Heart right ventricle (tissue), 16 donors: ENCODE measurements at regions not wholly inside any gene's neighbourhood (a gene's known extent, or its start where the extent isn't known, plus 50 kb on each side); places are given as distances from the start of the nearest gene placed in this dataset.
A peak's percentile ranks its signal among the peaks of the same experiment; 100 is the strongest.

ENCODE experiments used
- ATAC-seq, 8 donors: fragments of 200-7000 bp; cut with Tn5 transposase; one replicate each; pipeline ENCODE4 v1.9.1; 2020; ENCODE audit warnings: mild to moderate bottlenecking in 8 of 8, moderate library complexity in 8 of 8, moderate number of reproducible peaks in 1 of 8
- DNase-seq, 2 donors: peaks; one replicate each; pipeline ENCODE4 v3.0.0-alpha.2; 2020
- H3K27ac ChIP-seq, 10 donors: fragments of 200-600 bp; sonication (generic) in 2 of 10; one replicate each; pipeline versions ENCODE4 v1.5.0 to v1.8.0; 2020 to 2022; ENCODE audit warnings: mild to moderate bottlenecking in 3 of 10
- H3K27me3 ChIP-seq, 7 donors: fragments of 200-600 bp; one replicate each; pipeline ENCODE4 v1.8.0; 2021 to 2022; ENCODE audit warnings: mild to moderate bottlenecking in 2 of 7
- H3K36me3 ChIP-seq, 9 donors: fragments of 200-600 bp; sonication (generic) in 1 of 9; one replicate each; pipeline versions ENCODE4 v1.5.0 to v1.8.0; 2020 to 2022; ENCODE audit warnings: mild to moderate bottlenecking in 2 of 9
- H3K4me1 ChIP-seq, 9 donors: fragments of 200-600 bp; sonication (generic) in 1 of 9; one replicate each; pipeline versions ENCODE4 v1.5.0 to v1.8.0; 2020 to 2022; ENCODE audit warnings: mild to moderate bottlenecking in 4 of 9
- H3K4me3 ChIP-seq, 10 donors: fragments of 200-600 bp; sonication (generic) in 2 of 10; one replicate each; pipeline versions ENCODE4 v1.5.0 to v1.8.0; 2020 to 2022; ENCODE audit warnings: mild to moderate bottlenecking in 7 of 10, moderate library complexity in 2 of 10
- H3K9me3 ChIP-seq, 11 donors: fragments of 200-600 bp in 10 of 11; sonication (generic) in 2 of 11; one replicate each; pipeline versions ENCODE4 v1.5.0 to v1.8.0; 2013 to 2022; ENCODE audit warnings: mild to moderate bottlenecking in 2 of 11, control low read depth in 1 of 11, moderate library complexity in 1 of 11
- WGBS, 2 donors: extraction: QIAGEN DNeasy Blood & Tissue Kit; methylation state at CpG; one replicate each; pipeline ENCODE4 v1.1.7; 2013; ENCODE audit warnings: inconsistent platforms in 1 of 2; 5-methylcytosine and 5-hydroxymethylcytosine counted together
- intact Hi-C, 10 donors: fragments of 100-400 bp; cut with DNase I; formaldehyde crosslinking; loops; one replicate each; pipeline versions ENCODE4 v1.11.1 to v1.14.2; 2022
- TF ChIP-seq, protein P1 (sequence below), 9 donors: fragments of 200-600 bp; sonication (generic) in 2 of 9; IDR thresholded peaks; one replicate each; pipeline versions ENCODE4 v1.5.0 to v1.8.0; 2021 to 2022; ENCODE audit warnings: antibody characterized with exemption in 9 of 9, mild to moderate bottlenecking in 5 of 9, moderate library complexity in 1 of 9
- donor health status: Arrhythmogenic right ventricular cardiomyopathy.
- donor health status: ischemic (EF 13 %, LVEDD 7.1; RV severe dilation, severe dysfunction).
- donor health status: healthy with polysubstance abuse.
- donor health status: DM: no; HTN: yes; CAD: no.
- donor health status: DM: no; HTN: no; CAD: no.
- donor health status: ischemic (EF 25% LVEDD 6.9; RV normal size, moderate dysfunction).
- donor health status: ischemic (EF 25% LVEDD 5.7; RV mildly dilated, moderate dysfunction).
- donor health status: healthy.
- donor health status: DM: yes; HTN: yes; CAD: no.
- donor health status: Ischemic cardiomyopathy.
- donor health status: ischemic (EF 35%, LVEDD 5.7; RV mildly dilated, moderate dysfunction).
- donor health status: nonischemic (EF 11% LVEDD 7.7; RV severe dilation, severe dysfunction).
- donor health status: DM: yes; HTN: yes; CAD: no.
- donor health status: PGD.
- donor health status: ischemic (EF 29% LVEDD 5.4; RV normal size, mild dysfunction).
- donor health status: nonischemic (EF 23%, LVEDD 6.1; RV moderate dilation, normal function).

DNA sequence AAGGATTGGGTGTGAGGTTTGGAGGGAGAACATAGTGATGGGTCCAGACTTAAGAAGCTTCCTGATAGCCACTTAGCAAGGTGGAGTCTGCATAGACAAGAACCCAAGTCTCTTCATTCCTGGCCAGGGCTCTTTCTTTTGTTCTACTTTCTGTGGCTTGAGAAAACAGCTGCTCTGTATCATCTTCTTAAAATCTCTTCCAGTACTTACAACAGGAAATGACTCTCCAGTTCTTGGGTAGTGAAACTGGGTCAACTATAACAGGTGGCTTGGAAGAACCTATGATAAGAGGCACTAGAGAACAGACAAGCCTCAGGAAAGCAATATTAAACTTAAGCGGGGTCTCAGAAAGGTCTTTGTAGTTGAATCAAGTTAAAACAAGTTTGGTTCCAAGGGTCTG is 148.1 kb upstream of the USP24 start:
- H3K4me1 ChIP-seq: peaks cover 0 to 23% (median 15%) of the 10 kb centered on the region in 9 donors

DNA sequence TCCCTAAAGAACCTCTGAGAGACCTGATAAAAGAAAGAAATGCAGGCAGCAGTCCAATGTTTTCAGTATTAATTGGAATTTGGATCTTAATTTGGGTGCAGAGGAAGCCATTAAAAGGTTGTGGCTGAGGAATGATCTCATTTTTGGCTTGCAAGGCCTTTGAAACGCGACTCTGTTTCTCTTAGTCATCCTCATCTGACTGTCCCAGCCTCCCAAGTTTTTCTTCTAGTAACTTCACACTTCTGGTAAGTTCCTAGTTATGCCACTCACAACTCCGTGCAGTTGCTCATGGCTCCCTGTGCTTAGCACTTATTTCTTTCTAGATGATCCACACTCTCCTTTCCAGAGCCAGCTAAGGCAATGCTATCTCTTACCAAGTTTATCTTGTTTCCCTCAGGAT is 147.4 kb upstream of the USP24 start:
- DNase-seq: no peak
- peak overlapping the region in 9 of 10 donors; percentile 4 to 67 (median 56) for H3K27ac ChIP-seq
- intact Hi-C loops: no loop called here

More for the DNA sequence above, 148.1 kb upstream of the USP24 start:
- TF ChIP-seq, protein P1, sequence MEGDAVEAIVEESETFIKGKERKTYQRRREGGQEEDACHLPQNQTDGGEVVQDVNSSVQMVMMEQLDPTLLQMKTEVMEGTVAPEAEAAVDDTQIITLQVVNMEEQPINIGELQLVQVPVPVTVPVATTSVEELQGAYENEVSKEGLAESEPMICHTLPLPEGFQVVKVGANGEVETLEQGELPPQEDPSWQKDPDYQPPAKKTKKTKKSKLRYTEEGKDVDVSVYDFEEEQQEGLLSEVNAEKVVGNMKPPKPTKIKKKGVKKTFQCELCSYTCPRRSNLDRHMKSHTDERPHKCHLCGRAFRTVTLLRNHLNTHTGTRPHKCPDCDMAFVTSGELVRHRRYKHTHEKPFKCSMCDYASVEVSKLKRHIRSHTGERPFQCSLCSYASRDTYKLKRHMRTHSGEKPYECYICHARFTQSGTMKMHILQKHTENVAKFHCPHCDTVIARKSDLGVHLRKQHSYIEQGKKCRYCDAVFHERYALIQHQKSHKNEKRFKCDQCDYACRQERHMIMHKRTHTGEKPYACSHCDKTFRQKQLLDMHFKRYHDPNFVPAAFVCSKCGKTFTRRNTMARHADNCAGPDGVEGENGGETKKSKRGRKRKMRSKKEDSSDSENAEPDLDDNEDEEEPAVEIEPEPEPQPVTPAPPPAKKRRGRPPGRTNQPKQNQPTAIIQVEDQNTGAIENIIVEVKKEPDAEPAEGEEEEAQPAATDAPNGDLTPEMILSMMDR (IDR thresholded peaks at IDR 0.05): no peak
- Histone ChIP-seq H3K9me3 (peaks cover 0 to 10% (median 0%) of the 10 kb centered on the region in 11 donors), H3K27me3 (no peaks in the 10 kb centered on the region), H3K4me3 (no peak overlapping the region), H3K36me3 (no peaks in the 10 kb centered on the region), H3K27ac (peak overlapping the region in 9 of 10 donors; percentile 4 to 67 (median 56))
- 50 to 78% methylated on average over 1 of the region's 1 CpG for WGBS, 2 donors
- ATAC-seq (peak; percentile 55 to 83 (median 78)), DNase-seq (no peak)
- intact Hi-C loops: no loop called here

DNA sequence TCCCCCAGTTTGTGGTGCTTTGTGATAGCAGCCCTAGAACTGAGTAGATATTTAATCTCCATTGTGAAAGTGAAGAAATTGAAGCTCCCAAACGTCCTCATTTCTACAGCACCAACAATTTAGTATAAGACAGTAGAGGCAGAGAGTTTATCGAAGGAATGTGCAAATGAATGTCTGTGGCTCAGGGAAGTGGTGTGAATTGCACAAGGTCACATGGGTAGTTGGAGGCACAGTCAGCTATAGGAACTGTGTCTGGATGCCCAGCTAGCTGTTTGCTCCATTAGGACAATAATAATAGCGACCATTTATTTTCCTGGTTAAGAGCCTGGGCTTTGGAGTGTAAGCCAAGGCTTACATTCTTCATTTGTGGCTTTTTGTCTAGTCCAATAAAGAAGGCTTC is 144.4 kb upstream of the USP24 start:
- Histone ChIP-seq H3K27ac (no peak overlapping the region), H3K9me3 (no peaks in the 10 kb centered on the region), H3K4me3 (no peak overlapping the region), H3K36me3 (no peaks in the 10 kb centered on the region), H3K4me1 (peaks cover 0 to 23% (median 15%) of the 10 kb centered on the region in 9 donors), H3K27me3 (no peaks in the 10 kb centered on the region)
- DNase-seq (no peak), ATAC-seq (no peak)
- 87 to 89% methylated on average over 3 of the region's 3 CpGs for whole genome bisulfite sequencing, 2 donors
- TF ChIP-seq, protein P1 (IDR thresholded peaks at IDR 0.05): no peak
- intact Hi-C loops: no loop called here

More for the DNA sequence above, 147.4 kb upstream of the USP24 start:
- 17 to 18% methylated on average over 3 of the region's 3 CpGs for WGBS, 2 donors
- Histone ChIP-seq H3K9me3 (peaks cover 0 to 3% (median 0%) of the 10 kb centered on the region in 11 donors), H3K4me3 (no peak overlapping the region), H3K36me3 (no peaks in the 10 kb centered on the region), H3K4me1 (peaks cover 0 to 23% (median 15%) of the 10 kb centered on the region in 9 donors), H3K27me3 (no peaks in the 10 kb centered on the region)
- ATAC-seq: peak; percentile 81 to 91 (median 88)
- TF ChIP-seq, protein P1 (IDR thresholded peaks at IDR 0.05): no peak

DNA sequence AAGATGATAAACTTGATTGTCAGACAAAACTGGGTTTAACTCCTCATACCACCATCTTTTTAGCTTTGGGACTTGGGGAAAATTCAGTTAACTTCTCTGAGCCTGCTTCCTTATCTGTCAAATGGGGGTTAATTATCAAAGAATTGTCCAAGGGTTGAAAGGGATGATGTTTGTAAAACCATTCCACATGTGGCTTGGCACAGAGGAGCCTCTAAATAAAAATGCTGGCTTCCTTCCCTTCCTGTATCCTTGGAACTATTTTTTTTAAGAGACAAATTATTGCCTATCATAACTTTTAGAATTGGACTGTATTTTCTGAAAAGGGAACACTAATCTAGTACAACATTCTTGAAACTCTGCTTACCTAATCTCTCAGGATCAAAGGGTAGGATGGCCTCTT is 143.4 kb upstream of the USP24 start:
- Histone ChIP-seq H3K9me3 (no peaks in the 10 kb centered on the region), H3K36me3 (no peaks in the 10 kb centered on the region), H3K4me3 (no peak overlapping the region), H3K27ac (no peak overlapping the region), H3K27me3 (no peaks in the 10 kb centered on the region), H3K4me1 (peaks cover 4 to 28% (median 18%) of the 10 kb centered on the region in 9 donors)
- TF ChIP-seq, protein P1 (IDR thresholded peaks at IDR 0.05): no peak
- DNase-seq: no peak
- no peak for ATAC-seq
- intact Hi-C loops: no loop called here
